ENCODE measurements at regions not wholly inside any gene's neighbourhood (a gene's known extent, or its start where the extent isn't known, plus 50 kb on each side); places are given as distances from the start of the nearest gene placed in this dataset.

- TF ChIP-seq EZH2phosphoT487 (IDR thresholded peaks at IDR 0.05; ENCODE audit: insufficient read depth, low read depth) (no peak), EZH2 (IDR thresholded peaks at IDR 0.05; ENCODE audit: insufficient read depth, poor library complexity, severe bottlenecking) (no peak)
Observed at GRCh38 chr7:79837915-79838314, 296.7 kb upstream of the GNAI1 start.

Data from GM23248 (cell line).